Esophagus muscularis mucosa (tissue), 4 donors: ENCODE measurements at regions not wholly inside any gene's neighbourhood (a gene's known extent, or its start where the extent isn't known, plus 50 kb on each side); places are given as distances from the start of the nearest gene placed in this dataset.

Experiments
- DNase-seq: peaks from one replicate; pipeline ENCODE4 v3.0.0-alpha.2; 2017; ENCODE audit errors: extremely low spot score
- H3K27ac ChIP-seq, 4 donors: fragments of 200-600 bp; sonication (generic); replicated peaks in 1 of 4; 1 replicate in 3 of 4; 2 replicates in 1 of 4; pipeline ENCODE4 v1.5.1; 2016 to 2019; ENCODE audit warnings: mild to moderate bottlenecking in 1 of 4
- H3K27me3 ChIP-seq, 4 donors: fragments of 200-600 bp; sonication (generic); one replicate each; pipeline versions ENCODE4 v1.5.1 to v1.6.0; 2016 to 2019
- H3K36me3 ChIP-seq, 4 donors: fragments of 200-600 bp; sonication (generic); one replicate each; pipeline ENCODE4 v1.5.1; 2016 to 2019
- H3K4me1 ChIP-seq, 4 donors: fragments of 200-600 bp; sonication (generic); one replicate each; pipeline ENCODE4 v1.5.1; 2016 to 2019
- H3K4me3 ChIP-seq, 4 donors: fragments of 200-600 bp; sonication (generic); 1 replicate in 2 of 4; 2 replicates in 2 of 4; pipeline ENCODE4 v1.5.1; 2016 to 2019; ENCODE audit warnings: mild to moderate bottlenecking in 4 of 4, moderate library complexity in 1 of 4
- H3K9me3 ChIP-seq, 4 donors: fragments of 200-600 bp; sonication (generic); 1 replicate in 3 of 4; 2 replicates in 1 of 4; pipeline ENCODE4 v1.5.1; 2016 to 2019
- CTCF ChIP-seq, 3 experiments: fragments of 200-600 bp in 2 of 3; fragments of 450-650 bp in 1 of 3; sonication (generic) in 2 of 3; IDR thresholded peaks; one replicate each; pipeline ENCODE4 v1.5.1; 2017 to 2019; ENCODE audit warnings: antibody characterized with exemption in 3 of 3, mild to moderate bottlenecking in 2 of 3, moderate library complexity in 1 of 3
- EP300 ChIP-seq: sonication (generic); formaldehyde crosslinking; IDR thresholded peaks from one replicate; pipeline ENCODE4 v1.6.1; 2017; ENCODE audit warnings: antibody characterized with exemption
- POLR2A ChIP-seq: fragments of 450-650 bp; IDR thresholded peaks from one replicate; pipeline ENCODE4 v1.6.1; 2017; ENCODE audit warnings: antibody characterized with exemption, moderate library complexity, mild to moderate bottlenecking, low read depth
- POLR2AphosphoS5 ChIP-seq, 2 donors: sonication (generic); formaldehyde crosslinking; IDR thresholded peaks; one replicate each; pipeline ENCODE4 v1.6.1; 2017; ENCODE audit warnings: antibody characterized with exemption in 2 of 2
- WGBS: methylation state at CpG from one replicate; pipeline ENCODE4 v1.1.5; 2018; 5-methylcytosine and 5-hydroxymethylcytosine counted together
- intact Hi-C: fragments of 100-400 bp; cut with DNase I; formaldehyde crosslinking; loops from one replicate; pipeline ENCODE4 v1.15.1; 2023

GRCh38 chr16:75927810-75928209 lies 201.5 kb upstream of the CPHXL start:
- 19% methylated on average over 4 of the region's 4 CpGs for WGBS
- TF ChIP-seq CTCF (IDR thresholded peaks at IDR 0.05) (no peak), POLR2A (no peak), EP300 (no peak), POLR2AphosphoS5 (IDR thresholded peaks at IDR 0.05) (no peak)
- intact Hi-C loops: no loop called here
- Histone ChIP-seq H3K4me1 (no peaks in the 10 kb centered on the region), H3K36me3 (no peaks in the 10 kb centered on the region), H3K9me3 (no peaks in the 10 kb centered on the region), H3K4me3 (no peak overlapping the region), H3K27me3 (no peaks in the 10 kb centered on the region), H3K27ac (no peak overlapping the region)
- no peak for DNase-seq

DNA sequence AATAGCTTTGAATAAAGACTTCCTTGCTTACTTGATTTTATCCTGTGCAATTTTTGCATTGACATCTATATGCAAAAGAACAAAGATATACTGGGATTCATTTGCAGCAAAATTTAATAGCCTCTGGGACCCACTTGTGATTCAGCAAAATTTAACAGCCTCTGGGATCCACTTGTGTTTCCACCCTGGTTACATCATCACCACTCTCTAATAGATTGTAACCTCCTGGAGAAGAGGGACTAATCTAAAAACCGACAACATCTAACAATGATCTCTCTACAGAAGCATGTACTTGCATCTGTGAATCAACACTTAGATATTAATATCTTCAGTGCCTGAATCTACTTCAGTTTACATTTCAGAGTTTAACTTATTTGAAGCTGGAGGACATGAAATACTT lies 202.0 kb upstream of the CPHXL start:
- TF ChIP-seq EP300: no peak
- TF ChIP-seq POLR2A: no peak
- TF ChIP-seq POLR2AphosphoS5 (IDR thresholded peaks at IDR 0.05): no peak
- TF ChIP-seq CTCF (IDR thresholded peaks at IDR 0.05): no peak
- H3K27ac ChIP-seq: no peak overlapping the region
- H3K4me3 ChIP-seq: no peak overlapping the region
- H3K9me3 ChIP-seq: no peaks in the 10 kb centered on the region
- intact Hi-C loops: no loop called here
- 52% methylated on average over 1 of the region's 1 CpG for WGBS
- no peaks in the 10 kb centered on the region for H3K36me3 ChIP-seq
- DNase-seq: no peak
- no peaks in the 10 kb centered on the region for H3K4me1 ChIP-seq
- no peaks in the 10 kb centered on the region for H3K27me3 ChIP-seq

- Histone ChIP-seq H3K36me3 (no peaks in the 10 kb centered on the region), H3K27me3 (no peaks in the 10 kb centered on the region), H3K27ac (no peak overlapping the region), H3K4me3 (no peak overlapping the region), H3K4me1 (no peaks in the 10 kb centered on the region), H3K9me3 (no peaks in the 10 kb centered on the region)
- TF ChIP-seq POLR2A: no peak
- no peak for TF ChIP-seq POLR2AphosphoS5 (IDR thresholded peaks at IDR 0.05)
- no peak for TF ChIP-seq EP300
- TF ChIP-seq CTCF (IDR thresholded peaks at IDR 0.05): no peak
- WGBS: 76% methylated on average over 1 of the region's 1 CpG
- DNase-seq: no peak
- intact Hi-C loops: no loop called here
Observed at GRCh38 chr16:75929046-75929445, 202.8 kb upstream of the CPHXL start.

- TF ChIP-seq EP300 (no peak), CTCF (IDR thresholded peaks at IDR 0.05) (no peak), POLR2AphosphoS5 (IDR thresholded peaks at IDR 0.05) (no peak), POLR2A (no peak)
- Histone ChIP-seq H3K4me3 (no peak overlapping the region), H3K27me3 (no peaks in the 10 kb centered on the region), H3K9me3 (no peaks in the 10 kb centered on the region), H3K4me1 (no peaks in the 10 kb centered on the region), H3K36me3 (no peaks in the 10 kb centered on the region), H3K27ac (no peak overlapping the region)
- intact Hi-C loops: no loop called here
- WGBS: 65% methylated on average over 1 of the region's 1 CpG
- DNase-seq: no peak
Observed at GRCh38 chr16:75931043-75931442, 204.8 kb upstream of the CPHXL start.

GRCh38 chr16:75931970-75932369 lies 205.7 kb upstream of the CPHXL start:
- no peaks in the 10 kb centered on the region for H3K27me3 ChIP-seq
- H3K9me3 ChIP-seq: no peaks in the 10 kb centered on the region
- no peak overlapping the region for H3K27ac ChIP-seq
- WGBS: 88% methylated on average over 1 of the region's 1 CpG
- H3K36me3 ChIP-seq: no peaks in the 10 kb centered on the region
- TF ChIP-seq EP300: no peak
- no peak for TF ChIP-seq POLR2AphosphoS5 (IDR thresholded peaks at IDR 0.05)
- TF ChIP-seq POLR2A: no peak
- TF ChIP-seq CTCF (IDR thresholded peaks at IDR 0.05): no peak
- no peak for DNase-seq
- H3K4me1 ChIP-seq: no peaks in the 10 kb centered on the region
- intact Hi-C loops: no loop called here
- no peak overlapping the region for H3K4me3 ChIP-seq
